ENCODE measurements at regions not wholly inside any gene's neighbourhood (a gene's known extent, or its start where the extent isn't known, plus 50 kb on each side); places are given as distances from the start of the nearest gene placed in this dataset.
"Not testable (repeated sequence)": the region's sequence is repeated elsewhere in the genome, so short reads cannot be mapped to it uniquely, and the experiment has no call there.

- no peak for DNase-seq (ENCODE audit: low read depth)
These were observed 135.4 kb upstream of the SEMA3D start for GRCh38 chr7:85322252-85322651.

GRCh38 chr7:85320699-85321476, 134.0 kb upstream of the SEMA3D start:
- DNase-seq (ENCODE audit: low read depth) = no peak

- DNase-seq (ENCODE audit: low read depth) = no peak
These were observed 129.6 kb upstream of the SEMA3D start for GRCh38 chr7:85316489-85316888.

DNA sequence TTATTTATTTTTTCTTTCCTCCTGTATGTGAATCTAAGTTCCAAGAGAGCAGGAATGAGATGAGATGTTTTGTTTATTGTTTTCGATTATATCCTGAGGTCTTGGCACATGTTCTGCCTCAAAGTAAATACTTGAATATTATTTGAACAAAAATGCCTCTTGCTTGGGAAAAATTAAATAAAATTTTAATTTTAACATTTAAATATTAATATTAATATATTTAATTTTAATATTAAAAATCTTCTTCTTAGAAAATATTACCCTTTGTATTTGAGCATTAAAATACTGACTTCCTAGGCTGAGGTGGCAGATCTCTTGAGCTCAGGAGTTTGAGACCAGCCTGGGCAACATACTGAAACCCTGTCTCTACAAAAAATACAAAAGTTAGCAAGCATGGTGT, 123.4 kb upstream of the SEMA3D start:
- no peak for DNase-seq (ENCODE audit: low read depth)

- no peak for DNase-seq (ENCODE audit: low read depth)
These were observed 119.3 kb upstream of the SEMA3D start for GRCh38 chr7:85306115-85306514.

DNA sequence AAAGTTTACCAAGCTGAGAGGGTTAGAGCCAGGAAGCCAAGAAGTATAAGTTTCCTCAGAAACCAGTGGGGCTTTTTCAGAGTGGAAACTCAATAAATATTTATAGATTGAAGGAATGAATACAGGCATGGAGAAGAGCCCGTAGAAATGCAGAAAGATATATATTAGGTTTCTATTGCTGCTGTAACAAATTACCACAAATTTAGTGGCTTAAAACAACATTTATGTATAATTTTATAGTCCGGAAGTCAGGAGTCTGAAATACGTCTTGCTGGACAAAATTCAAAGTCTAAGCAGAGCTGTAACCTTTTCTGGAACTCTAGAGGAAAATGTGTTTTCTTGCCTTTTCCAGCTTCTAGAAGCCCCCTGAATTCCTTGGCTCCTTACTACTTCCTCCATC, 107.3 kb upstream of the SEMA3D start:
- DNase-seq (ENCODE audit: low read depth) = no peak

GRCh38 chr7:85292908-85293576, 106.2 kb upstream of the SEMA3D start:
- DNase-seq (ENCODE audit: low read depth) = no peak

DNA sequence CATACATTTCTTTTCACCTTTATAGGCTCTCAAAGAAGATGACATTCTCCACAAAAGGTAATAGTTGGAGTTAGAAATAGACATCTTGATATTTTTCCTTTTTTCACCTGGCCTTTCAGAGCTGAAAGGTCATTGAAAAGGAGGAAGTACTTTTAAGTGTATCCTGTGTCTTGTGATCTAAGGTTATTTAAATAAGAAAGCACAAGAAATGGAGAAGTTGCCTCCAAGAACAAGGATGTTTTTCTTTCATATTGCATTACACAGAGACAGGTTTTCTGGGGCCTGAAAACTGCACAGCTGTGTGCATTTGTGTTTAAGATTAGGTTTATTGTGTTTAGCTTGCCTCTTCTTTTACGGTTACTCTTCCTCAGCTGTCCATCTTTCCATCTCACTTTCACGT, 103.4 kb upstream of the SEMA3D start:
- DNase-seq (ENCODE audit: low read depth) = no peak

DNA sequence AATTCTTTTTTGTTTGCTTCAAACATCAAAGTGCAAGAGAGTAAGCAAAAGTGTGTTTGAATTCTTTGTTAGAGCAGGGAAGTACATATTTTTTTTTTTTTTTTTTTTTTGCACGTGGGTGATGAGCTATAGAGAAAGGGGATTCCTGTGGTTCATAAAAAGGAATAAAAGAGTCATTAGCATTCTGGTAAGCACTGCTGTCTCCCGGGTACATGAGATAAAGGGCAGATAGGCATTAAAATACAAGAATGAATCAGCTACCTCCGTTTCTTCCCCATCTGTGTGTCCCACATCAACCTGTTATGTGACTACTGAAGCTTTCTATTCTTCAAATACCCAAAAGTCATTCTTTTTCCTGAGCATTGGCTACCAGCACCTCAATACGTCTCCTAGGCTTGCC, 102.4 kb upstream of the SEMA3D start:
- DNase-seq (ENCODE audit: low read depth) = no peak

GRCh38 chr7:85287106-85287825, 100.4 kb upstream of the SEMA3D start:
- no peak for DNase-seq (ENCODE audit: low read depth)

GRCh38 chr7:85286446-85286845, 99.6 kb upstream of the SEMA3D start:
- no peak for DNase-seq (ENCODE audit: low read depth)

- DNase-seq (ENCODE audit: low read depth) = no peak
These were observed 98.7 kb upstream of the SEMA3D start for GRCh38 chr7:85285527-85285926.

DNA sequence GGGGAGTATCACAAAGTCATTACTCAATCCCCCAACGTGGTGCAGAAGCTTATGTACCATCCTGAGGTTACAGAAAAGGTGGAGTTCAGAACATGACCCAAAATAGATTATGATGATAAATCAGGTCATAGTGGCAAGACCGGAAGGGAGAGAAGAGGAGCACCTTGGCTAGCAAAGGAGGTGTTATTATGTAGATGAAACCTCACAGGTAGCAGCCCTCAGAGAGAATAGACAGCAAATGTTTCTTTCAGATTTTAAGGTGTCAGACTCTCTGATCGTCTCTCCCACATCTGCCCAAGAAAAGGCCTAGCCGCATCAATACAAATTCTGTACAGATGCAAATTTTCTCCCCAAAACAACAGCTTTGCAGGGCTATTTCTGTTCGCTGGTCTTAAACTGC, 88.3 kb upstream of the SEMA3D start:
- no peak for DNase-seq (ENCODE audit: low read depth)

DNA sequence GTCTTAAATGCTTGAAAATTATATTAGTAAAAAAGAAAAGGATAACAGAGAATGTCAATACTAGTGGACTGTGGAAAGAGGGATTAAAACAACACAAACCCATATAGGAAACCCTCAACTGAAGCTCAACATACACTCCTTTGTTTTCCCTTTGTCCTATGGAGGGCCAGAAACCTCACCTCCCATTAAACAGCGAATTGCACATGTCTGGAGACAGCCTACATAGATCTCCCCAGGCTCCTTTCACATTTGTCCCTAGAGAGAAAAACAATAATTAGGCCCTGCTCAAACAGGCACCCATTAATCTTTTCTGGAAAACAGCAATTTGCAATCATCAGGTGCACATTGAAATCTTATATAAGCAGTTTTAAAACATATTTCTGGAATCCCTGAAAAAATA, 87.6 kb upstream of the SEMA3D start:
- DNase-seq (ENCODE audit: low read depth) = no peak

DNA sequence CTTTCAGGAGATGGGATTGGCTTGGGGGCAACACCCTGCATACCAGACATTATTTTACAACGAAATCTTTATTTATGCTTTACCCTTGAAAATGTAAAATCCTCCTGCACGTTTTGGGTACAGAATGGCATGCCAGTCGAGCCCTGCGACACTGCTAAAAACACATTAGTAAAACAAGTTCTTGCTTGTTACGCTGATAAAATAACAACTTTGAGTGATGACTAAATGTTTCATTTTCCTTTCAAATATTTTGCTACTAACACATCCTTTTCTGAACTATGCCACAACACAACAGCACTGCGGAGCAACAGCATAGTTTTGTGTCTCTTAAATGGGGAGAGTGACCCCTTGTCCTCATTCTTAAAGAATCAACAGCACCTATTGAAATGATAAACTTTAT, 76.0 kb upstream of the SEMA3D start:
- DNase-seq (ENCODE audit: low read depth) = no peak

DNA sequence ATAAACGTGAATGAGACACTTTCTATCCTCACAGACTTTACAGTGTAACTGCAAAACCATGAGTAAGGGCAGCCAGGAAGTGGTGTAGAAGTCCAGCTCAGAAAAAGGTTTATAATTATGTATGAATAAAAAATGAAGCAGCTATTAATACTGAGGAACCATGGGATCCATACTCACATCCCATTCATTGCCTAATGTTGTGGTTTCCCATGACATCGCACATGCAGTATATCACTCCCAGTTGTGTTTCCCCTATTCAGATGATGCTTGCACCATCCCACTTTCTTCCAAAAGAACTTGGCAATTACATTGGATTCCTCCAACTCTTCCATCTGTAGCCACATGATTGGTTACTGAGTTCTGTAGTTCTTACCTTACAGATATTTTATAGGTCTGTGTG, 74.5 kb upstream of the SEMA3D start:
- no peak for DNase-seq (ENCODE audit: low read depth)

DNA sequence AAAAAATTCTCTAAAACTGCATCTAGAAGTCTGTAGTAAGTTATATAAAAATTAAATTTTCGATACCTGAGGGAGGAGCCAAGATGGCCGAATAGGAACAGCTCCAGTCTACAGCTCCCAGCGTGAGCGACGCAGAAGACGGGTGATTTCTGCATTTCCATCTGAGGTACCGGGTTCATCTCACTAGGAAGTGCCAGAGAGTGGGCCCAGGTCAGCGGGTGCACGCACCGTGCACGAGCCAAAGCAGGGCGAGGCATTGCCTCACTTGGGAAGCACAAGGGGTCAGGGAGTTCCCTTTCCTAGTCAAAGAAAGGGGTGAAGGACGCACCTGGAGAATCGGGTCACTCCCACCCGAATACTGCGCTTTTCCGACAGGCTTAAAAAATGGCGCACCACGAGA, 62.9 kb upstream of the SEMA3D start:
- DNase-seq (ENCODE audit: low read depth) = not testable (repeated sequence)

GRCh38 chr7:85239109-85239508, 52.3 kb upstream of the SEMA3D start:
- DNase-seq (ENCODE audit: low read depth) = no peak

DNA sequence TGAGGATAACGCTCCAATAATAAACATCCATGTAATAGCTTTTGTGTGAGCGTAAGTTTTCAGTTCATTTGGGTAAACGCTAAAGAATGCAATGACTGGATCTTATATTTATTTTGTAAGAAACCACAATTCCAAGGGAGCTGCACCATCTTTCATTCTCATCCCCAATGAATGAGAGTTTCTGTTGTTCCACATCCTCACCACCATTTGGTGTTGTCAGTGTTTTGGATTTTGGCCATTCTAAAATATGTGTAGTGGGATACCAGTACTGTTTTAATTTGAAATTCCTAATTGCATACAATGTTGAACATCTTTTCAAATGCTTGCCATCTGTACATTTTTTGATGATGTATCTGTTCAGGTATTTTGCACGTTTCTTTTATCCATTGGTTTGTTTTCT, 50.9 kb upstream of the SEMA3D start:
- no peak for DNase-seq (ENCODE audit: low read depth)
